Lower lobe of right lung (tissue), 2 donors: ENCODE measurements at regions not wholly inside any gene's neighbourhood (a gene's known extent, or its start where the extent isn't known, plus 50 kb on each side); places are given as distances from the start of the nearest gene placed in this dataset.

ENCODE experiments used
- ATAC-seq, 2 donors: fragments of 200-7000 bp; cut with Tn5 transposase; one replicate each; pipeline ENCODE4 v1.9.1; 2020 to 2022; ENCODE audit warnings: mild to moderate bottlenecking in 2 of 2, moderate library complexity in 2 of 2
- DNase-seq: peaks from one replicate; pipeline ENCODE4 v3.0.0-alpha.2; 2020
- H3K27ac ChIP-seq: fragments of 200-600 bp; one replicate; pipeline ENCODE4 v1.8.0; 2022
- H3K27me3 ChIP-seq: fragments of 200-600 bp; one replicate; pipeline ENCODE4 v1.8.0; 2022; ENCODE audit warnings: low read depth
- H3K36me3 ChIP-seq: fragments of 200-600 bp; one replicate; pipeline ENCODE4 v1.8.0; 2022; ENCODE audit warnings: mild to moderate bottlenecking
- H3K4me1 ChIP-seq: fragments of 200-600 bp; one replicate; pipeline ENCODE4 v1.8.0; 2022
- H3K4me3 ChIP-seq: fragments of 200-600 bp; one replicate; pipeline ENCODE4 v1.8.0; 2022; ENCODE audit warnings: mild to moderate bottlenecking
- H3K9me3 ChIP-seq: fragments of 200-600 bp; one replicate; pipeline ENCODE4 v1.8.0; 2022
- intact Hi-C: fragments of 100-400 bp; cut with DNase I; formaldehyde crosslinking; loops from one replicate; pipeline ENCODE4 v1.11.0; 2022
- TF ChIP-seq, protein P1 (sequence below): fragments of 200-600 bp; IDR thresholded peaks from one replicate; pipeline ENCODE4 v1.8.0; 2022; ENCODE audit warnings: antibody characterized with exemption, mild to moderate bottlenecking
- donor health status: DM: no; HTN: yes; CAD: no; lungs with severe emphysema.

DNA sequence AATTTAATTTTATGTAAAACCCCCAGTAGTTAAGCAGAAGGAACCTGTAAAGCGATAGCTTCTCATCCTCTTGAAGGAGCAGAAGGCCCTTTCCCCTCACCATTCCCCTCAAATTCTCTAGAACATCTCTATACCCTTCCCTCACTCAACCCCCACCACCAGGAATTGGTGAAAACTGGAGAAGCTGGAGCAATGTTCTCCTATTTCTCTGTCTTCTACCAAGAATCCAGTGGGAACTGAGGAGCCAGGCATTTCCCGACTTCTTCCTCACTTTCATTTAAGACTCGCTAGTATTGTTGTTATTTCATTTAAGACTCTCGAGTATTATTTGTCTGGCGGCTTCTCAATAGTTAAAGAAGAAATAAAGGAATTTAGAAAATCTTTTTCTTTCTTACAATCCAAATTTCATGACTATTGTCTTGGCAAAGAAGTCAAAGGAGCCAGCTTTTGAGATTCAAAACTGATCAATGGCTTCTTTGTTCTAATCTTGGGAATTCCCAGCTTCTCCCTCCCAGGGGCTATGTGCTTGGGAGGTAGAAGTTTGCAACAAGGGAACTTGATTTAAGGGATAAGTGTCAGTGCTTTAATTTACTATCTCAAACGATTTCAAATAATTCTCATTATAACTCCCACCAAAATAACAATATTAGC is 253.3 kb upstream of the ADGRL2 start:
- intact Hi-C loops: no loop called here
- TF ChIP-seq, protein P1, sequence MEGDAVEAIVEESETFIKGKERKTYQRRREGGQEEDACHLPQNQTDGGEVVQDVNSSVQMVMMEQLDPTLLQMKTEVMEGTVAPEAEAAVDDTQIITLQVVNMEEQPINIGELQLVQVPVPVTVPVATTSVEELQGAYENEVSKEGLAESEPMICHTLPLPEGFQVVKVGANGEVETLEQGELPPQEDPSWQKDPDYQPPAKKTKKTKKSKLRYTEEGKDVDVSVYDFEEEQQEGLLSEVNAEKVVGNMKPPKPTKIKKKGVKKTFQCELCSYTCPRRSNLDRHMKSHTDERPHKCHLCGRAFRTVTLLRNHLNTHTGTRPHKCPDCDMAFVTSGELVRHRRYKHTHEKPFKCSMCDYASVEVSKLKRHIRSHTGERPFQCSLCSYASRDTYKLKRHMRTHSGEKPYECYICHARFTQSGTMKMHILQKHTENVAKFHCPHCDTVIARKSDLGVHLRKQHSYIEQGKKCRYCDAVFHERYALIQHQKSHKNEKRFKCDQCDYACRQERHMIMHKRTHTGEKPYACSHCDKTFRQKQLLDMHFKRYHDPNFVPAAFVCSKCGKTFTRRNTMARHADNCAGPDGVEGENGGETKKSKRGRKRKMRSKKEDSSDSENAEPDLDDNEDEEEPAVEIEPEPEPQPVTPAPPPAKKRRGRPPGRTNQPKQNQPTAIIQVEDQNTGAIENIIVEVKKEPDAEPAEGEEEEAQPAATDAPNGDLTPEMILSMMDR: no peak
- H3K9me3 ChIP-seq: no peaks in the 10 kb centered on the region

DNA sequence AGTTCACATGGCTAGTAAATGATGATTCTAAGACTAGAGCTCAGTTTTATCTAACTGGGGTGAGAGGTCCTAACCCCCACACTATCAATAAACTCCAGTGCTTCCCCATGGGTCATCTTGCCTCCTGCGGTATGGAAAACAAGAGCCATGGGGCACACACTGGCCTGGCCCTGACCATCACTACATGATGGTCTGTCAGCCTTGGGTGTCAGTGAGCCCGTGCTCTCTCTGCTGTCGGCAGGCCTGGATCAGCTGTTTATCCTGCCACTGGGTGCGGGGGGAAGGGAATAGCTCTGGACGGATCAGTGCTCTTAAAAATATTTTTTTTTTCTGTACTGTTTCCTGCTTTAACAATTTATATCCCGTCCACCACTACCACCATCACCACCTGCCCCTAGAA is 255.0 kb upstream of the ADGRL2 start:
- ATAC-seq (no peak), DNase-seq (no peak)
- Histone ChIP-seq H3K36me3 (no peaks in the 10 kb centered on the region), H3K4me3 (no peak overlapping the region), H3K4me1 (peaks cover 9% of the 10 kb centered on the region), H3K27ac (no peak overlapping the region), H3K9me3 (no peaks in the 10 kb centered on the region), H3K27me3 (no peaks in the 10 kb centered on the region)
- intact Hi-C loops: no loop called here
- TF ChIP-seq, protein P1: no peak

More for the DNA sequence above, 253.3 kb upstream of the ADGRL2 start:
- DNase-seq (no peak), ATAC-seq (no peak)
- H3K36me3 ChIP-seq: no peaks in the 10 kb centered on the region
- H3K4me3 ChIP-seq: no peak overlapping the region
- H3K27me3 ChIP-seq: no peaks in the 10 kb centered on the region
- peaks cover 9% of the 10 kb centered on the region for H3K4me1 ChIP-seq
- H3K27ac ChIP-seq: no peak overlapping the region

DNA sequence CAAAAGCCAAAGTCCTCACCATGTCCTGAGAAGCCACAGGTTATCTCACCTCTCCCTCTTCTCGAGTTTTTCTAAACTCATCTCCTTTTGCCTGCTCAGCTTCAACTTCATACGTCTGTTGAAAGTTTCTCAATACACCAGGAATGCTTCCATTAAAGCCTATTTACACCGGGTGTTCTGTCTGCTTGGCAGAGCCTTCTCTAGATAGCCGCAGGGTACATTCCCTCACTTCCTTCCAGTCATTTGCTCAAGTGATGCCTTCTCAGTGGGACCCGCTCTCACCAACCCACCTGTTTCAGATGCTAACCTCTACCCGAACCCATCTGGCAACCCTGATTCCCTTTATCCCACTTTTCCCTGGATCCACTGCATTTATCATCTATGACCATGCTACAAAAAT is 257.0 kb upstream of the ADGRL2 start:
- TF ChIP-seq, protein P1: no peak
- DNase-seq: no peak
- intact Hi-C loops: no loop called here

DNA sequence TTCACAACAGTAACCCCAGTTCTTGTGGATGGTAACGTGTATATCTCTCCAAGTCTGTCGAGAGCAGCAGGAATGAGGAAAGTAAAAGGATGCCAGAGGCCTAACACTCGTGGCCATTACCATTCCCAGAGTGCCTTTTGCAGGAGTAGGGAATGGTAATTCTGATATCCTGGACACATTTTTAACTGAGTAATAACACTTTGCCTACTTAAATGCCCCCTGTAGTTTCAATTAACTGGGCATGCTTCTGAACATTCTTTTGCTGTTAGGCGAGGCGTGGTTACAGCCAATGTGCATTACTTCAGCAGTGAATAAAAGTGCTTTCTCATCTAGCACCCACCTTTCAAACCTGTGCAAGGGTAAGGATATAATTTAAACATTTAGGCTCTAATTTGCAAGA is 258.5 kb upstream of the ADGRL2 start:
- H3K27me3 ChIP-seq: no peaks in the 10 kb centered on the region
- H3K36me3 ChIP-seq: no peaks in the 10 kb centered on the region
- H3K4me3 ChIP-seq: no peak overlapping the region
- DNase-seq (no peak), ATAC-seq (no peak)
- no peak overlapping the region for H3K27ac ChIP-seq
- H3K4me1 ChIP-seq: no peaks in the 10 kb centered on the region
- TF ChIP-seq, protein P1: no peak
- intact Hi-C loops: no loop called here
- H3K9me3 ChIP-seq: no peaks in the 10 kb centered on the region

More for the DNA sequence above, 257.0 kb upstream of the ADGRL2 start:
- Histone ChIP-seq H3K4me1 (no peaks in the 10 kb centered on the region), H3K4me3 (no peak overlapping the region), H3K27me3 (no peaks in the 10 kb centered on the region), H3K36me3 (no peaks in the 10 kb centered on the region), H3K27ac (no peak overlapping the region), H3K9me3 (no peaks in the 10 kb centered on the region)
- no peak for ATAC-seq

DNA sequence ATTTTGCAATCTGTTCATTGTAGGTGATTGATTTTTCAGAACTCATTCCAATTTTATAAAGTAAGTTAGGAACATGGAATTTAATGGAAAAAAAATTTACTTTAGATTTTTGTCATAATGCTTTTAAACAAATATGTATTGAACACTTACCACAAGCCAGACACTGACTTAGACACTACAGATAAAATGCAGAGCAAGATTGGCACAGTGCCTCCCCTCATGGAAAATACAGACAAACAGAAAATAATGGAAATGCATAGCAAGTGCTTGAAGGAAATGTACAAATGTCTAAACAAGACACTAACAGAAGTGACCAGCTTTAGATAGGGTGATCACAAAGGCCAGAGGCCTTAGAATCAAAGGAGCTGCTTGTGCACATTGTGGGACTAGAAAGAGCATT is 260.5 kb upstream of the ADGRL2 start:
- H3K27me3 ChIP-seq: no peaks in the 10 kb centered on the region
- no peak overlapping the region for H3K27ac ChIP-seq
- H3K4me1 ChIP-seq: no peaks in the 10 kb centered on the region
- intact Hi-C loops: no loop called here
- DNase-seq (no peak), ATAC-seq (no peak)
- H3K4me3 ChIP-seq: no peak overlapping the region
- no peaks in the 10 kb centered on the region for H3K9me3 ChIP-seq
- TF ChIP-seq, protein P1: no peak
- H3K36me3 ChIP-seq: no peaks in the 10 kb centered on the region

DNA sequence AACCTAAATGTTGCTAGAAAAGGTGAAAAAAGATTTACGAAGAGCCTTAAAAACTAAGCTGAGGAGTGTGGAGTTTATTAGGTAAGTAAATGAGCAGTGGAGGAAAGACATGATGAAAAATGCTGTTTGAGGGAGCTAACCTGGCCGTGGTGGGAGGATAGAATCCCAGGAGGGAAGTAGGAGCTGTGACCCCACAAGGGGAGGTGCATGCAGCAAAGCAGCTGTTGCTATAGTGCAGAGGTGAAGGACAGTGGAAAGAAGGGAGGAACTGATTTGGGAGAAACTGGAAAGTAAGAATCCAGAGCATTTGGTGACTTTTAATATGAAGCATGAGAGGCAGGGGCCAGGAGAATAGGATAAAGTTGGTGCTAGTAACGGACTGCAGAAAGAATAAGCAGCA is 271.7 kb upstream of the ADGRL2 start:
- ATAC-seq: no peak
- Histone ChIP-seq H3K9me3 (no peaks in the 10 kb centered on the region), H3K4me1 (no peaks in the 10 kb centered on the region), H3K4me3 (no peak overlapping the region), H3K27me3 (no peaks in the 10 kb centered on the region), H3K27ac (no peak overlapping the region), H3K36me3 (no peaks in the 10 kb centered on the region)
- DNase-seq: no peak
- intact Hi-C loops: no loop called here
- TF ChIP-seq, protein P1: no peak
